K562 (cell line): ENCODE measurements at regions not wholly inside any gene's neighbourhood (a gene's known extent, or its start where the extent isn't known, plus 50 kb on each side); places are given as distances from the start of the nearest gene placed in this dataset.

Experiments used
- BHLHE40 ChIP-seq: IDR thresholded peaks from 2 replicates; pipeline ENCODE4 v1.6.1; 2011; ENCODE audit warnings: low read length, improper control_type of control experiment
- CREB3L1 ChIP-seq: fragments of 450-650 bp; IDR thresholded peaks from 2 replicates; pipeline ENCODE4 v1.6.1; 2014; ENCODE audit warnings: low read depth, mild to moderate bottlenecking, moderate library complexity, borderline replicate concordance
- PHB2 ChIP-seq: fragments of 450-650 bp; IDR thresholded peaks from 2 replicates; pipeline ENCODE4 v1.6.1; 2017; ENCODE audit warnings: low read depth
- POLR2A ChIP-seq: fragments of 450-650 bp; conservative IDR thresholded peaks from 2 replicates; pipeline ENCODE4 v1.6.1; 2016
- RNF2 ChIP-seq: sonication (generic); IDR thresholded peaks from 2 replicates; pipeline ENCODE4 v1.6.1; 2016
- SIN3A ChIP-seq, 2 experiments: fragments of 150-350 bp in 1 of 2; IDR thresholded peaks; 2 replicates each; pipeline ENCODE4 v1.6.1; 2011 to 2016; ENCODE audit warnings: borderline replicate concordance in 2 of 2, low read depth in 2 of 2, low read length in 2 of 2, mild to moderate bottlenecking in 2 of 2, moderate library complexity in 2 of 2; ENCODE audit not compliant: control insufficient read depth in 1 of 2
- ZNF146 ChIP-seq: IDR thresholded peaks from one replicate; pipeline ENCODE4 v1.6.1; 2018; ENCODE audit warnings: missing compliant biosample characterization; ENCODE audit not compliant: unreplicated experiment
- TF ChIP-seq, protein P1 (sequence below): sonication (generic); formaldehyde crosslinking; IDR thresholded peaks from 2 replicates; pipeline ENCODE4 v1.9.0; 2022; ENCODE audit warnings: mild to moderate bottlenecking, missing genetic modification reagents
- TF ChIP-seq, protein P2 (sequence below): sonication (generic); formaldehyde crosslinking; IDR thresholded peaks from 2 replicates; pipeline ENCODE4 v1.8.1; 2023; ENCODE audit warnings: mild to moderate bottlenecking, missing genetic modification reagents

DNA sequence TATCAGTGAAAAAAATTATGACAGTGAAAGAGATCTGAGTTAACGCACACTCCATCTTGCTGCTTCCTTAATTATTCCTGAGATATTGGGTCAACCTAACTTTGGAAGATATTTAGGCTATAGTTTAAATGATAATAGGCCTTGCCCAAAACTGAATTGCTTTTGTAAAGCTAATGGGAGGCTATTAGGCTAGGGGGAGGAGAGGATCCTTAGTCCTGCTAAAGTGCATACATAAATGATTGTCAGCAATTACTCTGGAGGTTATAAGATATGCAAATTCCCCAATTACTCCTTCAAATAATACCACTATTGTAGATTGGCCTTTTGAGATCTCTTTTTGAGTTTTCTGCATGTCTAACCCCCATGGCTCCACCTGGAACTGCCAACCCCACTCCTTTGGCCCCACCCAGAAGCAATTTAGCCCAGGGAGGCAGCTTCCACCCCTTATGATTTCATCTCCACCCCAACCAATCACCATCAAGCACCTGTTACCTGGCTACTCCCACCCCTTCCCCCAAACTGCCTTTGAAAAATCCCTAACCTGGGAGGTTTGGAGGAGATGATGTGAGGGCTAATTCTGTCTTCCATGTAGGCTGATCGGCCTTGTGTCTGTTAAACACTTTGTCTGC, 509.3 kb upstream of the TGFBR2 start:
- TF ChIP-seq RNF2 (no peak), PHB2 (no peak), SIN3A (IDR thresholded peaks at IDR 0.05; ENCODE audit: borderline replicate concordance in 2 of 2, control insufficient read depth in 1 of 2, low read depth in 2 of 2, low read length in 2 of 2) (no peak), POLR2A (no peak), ZNF146 (no peak), BHLHE40 (no peak), CREB3L1 (no peak)
- TF ChIP-seq, protein P1, sequence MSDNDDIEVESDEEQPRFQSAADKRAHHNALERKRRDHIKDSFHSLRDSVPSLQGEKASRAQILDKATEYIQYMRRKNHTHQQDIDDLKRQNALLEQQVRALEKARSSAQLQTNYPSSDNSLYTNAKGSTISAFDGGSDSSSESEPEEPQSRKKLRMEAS (CRISPR knock-in tag) = no peak
- TF ChIP-seq, protein P2, sequence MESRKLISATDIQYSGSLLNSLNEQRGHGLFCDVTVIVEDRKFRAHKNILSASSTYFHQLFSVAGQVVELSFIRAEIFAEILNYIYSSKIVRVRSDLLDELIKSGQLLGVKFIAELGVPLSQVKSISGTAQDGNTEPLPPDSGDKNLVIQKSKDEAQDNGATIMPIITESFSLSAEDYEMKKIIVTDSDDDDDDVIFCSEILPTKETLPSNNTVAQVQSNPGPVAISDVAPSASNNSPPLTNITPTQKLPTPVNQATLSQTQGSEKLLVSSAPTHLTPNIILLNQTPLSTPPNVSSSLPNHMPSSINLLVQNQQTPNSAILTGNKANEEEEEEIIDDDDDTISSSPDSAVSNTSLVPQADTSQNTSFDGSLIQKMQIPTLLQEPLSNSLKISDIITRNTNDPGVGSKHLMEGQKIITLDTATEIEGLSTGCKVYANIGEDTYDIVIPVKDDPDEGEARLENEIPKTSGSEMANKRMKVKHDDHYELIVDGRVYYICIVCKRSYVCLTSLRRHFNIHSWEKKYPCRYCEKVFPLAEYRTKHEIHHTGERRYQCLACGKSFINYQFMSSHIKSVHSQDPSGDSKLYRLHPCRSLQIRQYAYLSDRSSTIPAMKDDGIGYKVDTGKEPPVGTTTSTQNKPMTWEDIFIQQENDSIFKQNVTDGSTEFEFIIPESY (CRISPR knock-in tag) = no peak
